K562 (cell line): ENCODE measurements at regions not wholly inside any gene's neighbourhood (a gene's known extent, or its start where the extent isn't known, plus 50 kb on each side); places are given as distances from the start of the nearest gene placed in this dataset.

Source experiments
- CHD4 ChIP-seq: fragments of 200-600 bp; sonication (generic); IDR thresholded peaks from 3 replicates; pipeline ENCODE4 v1.6.1; 2012; ENCODE audit warnings: low read depth, mild to moderate bottlenecking, mixed read lengths, low read length, inconsistent platforms; ENCODE audit not compliant: insufficient read depth, insufficient replicate concordance, poor library complexity, severe bottlenecking
- ELF1 ChIP-seq: fragments of 200-800 bp; sonication (Bioruptor generic); IDR thresholded peaks from 2 replicates; pipeline ENCODE4 v1.6.1; 2016; ENCODE audit warnings: missing genetic modification characterization, missing compliant biosample characterization
- OTX1 ChIP-seq: fragments of 450-650 bp; formaldehyde crosslinking; IDR thresholded peaks from 2 replicates; pipeline ENCODE4 v1.4.0; 2022; ENCODE audit warnings: mild to moderate bottlenecking
- PYGO2 ChIP-seq: fragments of 450-650 bp; IDR thresholded peaks from 2 replicates; pipeline ENCODE4 v1.6.1; 2016; ENCODE audit warnings: mild to moderate bottlenecking, missing genetic modification characterization, moderate library complexity, missing compliant biosample characterization
- SAFB ChIP-seq: fragments of 200-400 bp; formaldehyde crosslinking; IDR thresholded peaks from 2 replicates; pipeline ENCODE4 v1.6.1; 2017; ENCODE audit warnings: low read depth, low read length, borderline replicate concordance
- ZSCAN32 ChIP-seq: fragments of 450-650 bp; formaldehyde crosslinking; IDR thresholded peaks from 2 replicates; pipeline ENCODE4 v1.4.0; 2020; ENCODE audit warnings: mild to moderate bottlenecking, moderate library complexity
- TF ChIP-seq, protein P1 (sequence below): sonication (generic); formaldehyde crosslinking; IDR thresholded peaks from 2 replicates; pipeline ENCODE4 v1.8.0; 2023; ENCODE audit warnings: missing genetic modification reagents, mild to moderate bottlenecking, borderline replicate concordance
- TF ChIP-seq, protein P2 (sequence below), 2 experiments: IDR thresholded peaks; 2 replicates each; pipeline ENCODE4 v1.6.1; 2011; ENCODE audit warnings: borderline replicate concordance in 1 of 2, control low read depth in 1 of 2, low read depth in 1 of 2, low read length in 1 of 2, mild to moderate bottlenecking in 1 of 2, mixed read lengths in 1 of 2, moderate library complexity in 1 of 2; ENCODE audit not compliant: insufficient read depth in 1 of 2, insufficient read length in 1 of 2, poor library complexity in 1 of 2, severe bottlenecking in 1 of 2; ENCODE audit errors: extremely low read depth in 1 of 2
- TF ChIP-seq, protein P3 (sequence below): sonication (generic); formaldehyde crosslinking; IDR thresholded peaks from 2 replicates; pipeline ENCODE4 v1.8.1; 2022; ENCODE audit warnings: missing genetic modification reagents
- TF ChIP-seq, protein P4 (sequence below): fragments of 250-450 bp; sonication (Bioruptor Pico); IDR thresholded peaks from 2 replicates; pipeline ENCODE4 v1.9.0; 2021; ENCODE audit warnings: mild to moderate bottlenecking, inconsistent platforms
- TF ChIP-seq, protein P5 (sequence below): sonication (generic); formaldehyde crosslinking; IDR thresholded peaks from 2 replicates; pipeline ENCODE4 v1.8.0; 2022; ENCODE audit warnings: mild to moderate bottlenecking, missing genetic modification reagents, borderline replicate concordance

DNA sequence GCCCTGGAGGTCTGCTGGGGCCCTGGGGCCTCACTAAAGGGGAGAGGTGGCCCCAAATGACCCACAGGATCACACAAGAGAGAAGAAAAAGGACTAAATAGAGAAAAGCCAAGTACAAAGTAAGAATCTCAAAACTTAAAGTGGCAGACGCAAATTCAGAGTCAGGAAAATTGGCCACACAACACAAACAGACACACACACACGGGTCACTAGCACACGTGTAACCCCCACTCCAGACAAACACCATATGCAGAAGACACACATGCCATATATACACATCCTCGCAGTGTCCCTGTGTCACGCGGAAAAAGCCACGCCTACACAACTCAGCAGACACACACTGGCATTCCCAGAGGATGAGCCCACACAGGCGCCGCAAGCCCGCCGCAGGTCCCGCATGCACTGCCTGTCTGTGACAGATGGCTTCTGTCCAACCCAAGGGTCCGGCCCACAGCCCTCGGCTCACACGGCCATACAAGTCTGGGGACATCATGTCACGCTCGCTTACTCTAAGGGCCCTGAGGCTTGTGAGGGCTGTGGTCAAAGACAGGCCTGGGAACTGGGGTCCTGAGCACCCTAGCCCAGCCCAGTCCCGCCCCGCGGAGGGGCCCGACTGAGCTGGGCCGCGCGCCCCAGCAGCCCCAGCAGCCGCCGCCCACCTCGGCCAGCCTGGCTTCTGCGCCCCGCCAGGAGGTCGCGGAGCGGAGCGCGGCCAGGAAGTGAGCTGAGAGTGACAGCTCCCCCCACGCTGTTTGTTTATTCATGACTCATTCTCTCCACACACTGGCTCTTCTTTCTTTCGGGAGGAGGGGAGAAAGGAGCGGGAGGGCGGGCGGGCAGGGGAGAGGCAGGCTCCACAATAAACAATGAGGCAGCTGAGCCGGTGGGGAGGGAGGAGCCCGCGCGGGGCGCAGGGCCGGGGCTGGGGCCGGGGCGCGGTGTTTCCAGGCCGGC is 95.5 kb upstream of the ZMIZ1 start (continued):
- TF ChIP-seq, protein P1, sequence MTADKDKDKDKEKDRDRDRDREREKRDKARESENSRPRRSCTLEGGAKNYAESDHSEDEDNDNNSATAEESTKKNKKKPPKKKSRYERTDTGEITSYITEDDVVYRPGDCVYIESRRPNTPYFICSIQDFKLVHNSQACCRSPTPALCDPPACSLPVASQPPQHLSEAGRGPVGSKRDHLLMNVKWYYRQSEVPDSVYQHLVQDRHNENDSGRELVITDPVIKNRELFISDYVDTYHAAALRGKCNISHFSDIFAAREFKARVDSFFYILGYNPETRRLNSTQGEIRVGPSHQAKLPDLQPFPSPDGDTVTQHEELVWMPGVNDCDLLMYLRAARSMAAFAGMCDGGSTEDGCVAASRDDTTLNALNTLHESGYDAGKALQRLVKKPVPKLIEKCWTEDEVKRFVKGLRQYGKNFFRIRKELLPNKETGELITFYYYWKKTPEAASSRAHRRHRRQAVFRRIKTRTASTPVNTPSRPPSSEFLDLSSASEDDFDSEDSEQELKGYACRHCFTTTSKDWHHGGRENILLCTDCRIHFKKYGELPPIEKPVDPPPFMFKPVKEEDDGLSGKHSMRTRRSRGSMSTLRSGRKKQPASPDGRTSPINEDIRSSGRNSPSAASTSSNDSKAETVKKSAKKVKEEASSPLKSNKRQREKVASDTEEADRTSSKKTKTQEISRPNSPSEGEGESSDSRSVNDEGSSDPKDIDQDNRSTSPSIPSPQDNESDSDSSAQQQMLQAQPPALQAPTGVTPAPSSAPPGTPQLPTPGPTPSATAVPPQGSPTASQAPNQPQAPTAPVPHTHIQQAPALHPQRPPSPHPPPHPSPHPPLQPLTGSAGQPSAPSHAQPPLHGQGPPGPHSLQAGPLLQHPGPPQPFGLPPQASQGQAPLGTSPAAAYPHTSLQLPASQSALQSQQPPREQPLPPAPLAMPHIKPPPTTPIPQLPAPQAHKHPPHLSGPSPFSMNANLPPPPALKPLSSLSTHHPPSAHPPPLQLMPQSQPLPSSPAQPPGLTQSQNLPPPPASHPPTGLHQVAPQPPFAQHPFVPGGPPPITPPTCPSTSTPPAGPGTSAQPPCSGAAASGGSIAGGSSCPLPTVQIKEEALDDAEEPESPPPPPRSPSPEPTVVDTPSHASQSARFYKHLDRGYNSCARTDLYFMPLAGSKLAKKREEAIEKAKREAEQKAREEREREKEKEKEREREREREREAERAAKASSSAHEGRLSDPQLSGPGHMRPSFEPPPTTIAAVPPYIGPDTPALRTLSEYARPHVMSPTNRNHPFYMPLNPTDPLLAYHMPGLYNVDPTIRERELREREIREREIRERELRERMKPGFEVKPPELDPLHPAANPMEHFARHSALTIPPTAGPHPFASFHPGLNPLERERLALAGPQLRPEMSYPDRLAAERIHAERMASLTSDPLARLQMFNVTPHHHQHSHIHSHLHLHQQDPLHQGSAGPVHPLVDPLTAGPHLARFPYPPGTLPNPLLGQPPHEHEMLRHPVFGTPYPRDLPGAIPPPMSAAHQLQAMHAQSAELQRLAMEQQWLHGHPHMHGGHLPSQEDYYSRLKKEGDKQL (CRISPR knock-in tag): no peak
- TF ChIP-seq CHD4: no peak
- TF ChIP-seq OTX1 (CRISPR knock-in tag): 0 out of 2 replicates have a peak, but pooled peaks have one; percentile 3
- TF ChIP-seq, protein P2, sequence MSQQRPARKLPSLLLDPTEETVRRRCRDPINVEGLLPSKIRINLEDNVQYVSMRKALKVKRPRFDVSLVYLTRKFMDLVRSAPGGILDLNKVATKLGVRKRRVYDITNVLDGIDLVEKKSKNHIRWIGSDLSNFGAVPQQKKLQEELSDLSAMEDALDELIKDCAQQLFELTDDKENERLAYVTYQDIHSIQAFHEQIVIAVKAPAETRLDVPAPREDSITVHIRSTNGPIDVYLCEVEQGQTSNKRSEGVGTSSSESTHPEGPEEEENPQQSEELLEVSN (IDR thresholded peaks at IDR 0.05; ENCODE audit: borderline replicate concordance in 1 of 2, extremely low read depth in 1 of 2, insufficient read depth in 1 of 2, insufficient read length in 1 of 2, low read depth in 1 of 2, low read length in 1 of 2, poor library complexity in 1 of 2, severe bottlenecking in 1 of 2): peak; percentile 54 to 79
- peak; percentile 71 for TF ChIP-seq ELF1 (tag)
- TF ChIP-seq PYGO2 (tag): no peak; the same call in 1 of the 2 replicates
- TF ChIP-seq SAFB: no peak; the same call in 1 of the 2 replicates
- TF ChIP-seq, protein P3, sequence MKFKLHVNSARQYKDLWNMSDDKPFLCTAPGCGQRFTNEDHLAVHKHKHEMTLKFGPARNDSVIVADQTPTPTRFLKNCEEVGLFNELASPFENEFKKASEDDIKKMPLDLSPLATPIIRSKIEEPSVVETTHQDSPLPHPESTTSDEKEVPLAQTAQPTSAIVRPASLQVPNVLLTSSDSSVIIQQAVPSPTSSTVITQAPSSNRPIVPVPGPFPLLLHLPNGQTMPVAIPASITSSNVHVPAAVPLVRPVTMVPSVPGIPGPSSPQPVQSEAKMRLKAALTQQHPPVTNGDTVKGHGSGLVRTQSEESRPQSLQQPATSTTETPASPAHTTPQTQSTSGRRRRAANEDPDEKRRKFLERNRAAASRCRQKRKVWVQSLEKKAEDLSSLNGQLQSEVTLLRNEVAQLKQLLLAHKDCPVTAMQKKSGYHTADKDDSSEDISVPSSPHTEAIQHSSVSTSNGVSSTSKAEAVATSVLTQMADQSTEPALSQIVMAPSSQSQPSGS (CRISPR knock-in tag): no peak
- TF ChIP-seq, protein P4, sequence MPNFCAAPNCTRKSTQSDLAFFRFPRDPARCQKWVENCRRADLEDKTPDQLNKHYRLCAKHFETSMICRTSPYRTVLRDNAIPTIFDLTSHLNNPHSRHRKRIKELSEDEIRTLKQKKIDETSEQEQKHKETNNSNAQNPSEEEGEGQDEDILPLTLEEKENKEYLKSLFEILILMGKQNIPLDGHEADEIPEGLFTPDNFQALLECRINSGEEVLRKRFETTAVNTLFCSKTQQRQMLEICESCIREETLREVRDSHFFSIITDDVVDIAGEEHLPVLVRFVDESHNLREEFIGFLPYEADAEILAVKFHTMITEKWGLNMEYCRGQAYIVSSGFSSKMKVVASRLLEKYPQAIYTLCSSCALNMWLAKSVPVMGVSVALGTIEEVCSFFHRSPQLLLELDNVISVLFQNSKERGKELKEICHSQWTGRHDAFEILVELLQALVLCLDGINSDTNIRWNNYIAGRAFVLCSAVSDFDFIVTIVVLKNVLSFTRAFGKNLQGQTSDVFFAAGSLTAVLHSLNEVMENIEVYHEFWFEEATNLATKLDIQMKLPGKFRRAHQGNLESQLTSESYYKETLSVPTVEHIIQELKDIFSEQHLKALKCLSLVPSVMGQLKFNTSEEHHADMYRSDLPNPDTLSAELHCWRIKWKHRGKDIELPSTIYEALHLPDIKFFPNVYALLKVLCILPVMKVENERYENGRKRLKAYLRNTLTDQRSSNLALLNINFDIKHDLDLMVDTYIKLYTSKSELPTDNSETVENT (CRISPR knock-in tag): peak; percentile 80
- TF ChIP-seq, protein P5, sequence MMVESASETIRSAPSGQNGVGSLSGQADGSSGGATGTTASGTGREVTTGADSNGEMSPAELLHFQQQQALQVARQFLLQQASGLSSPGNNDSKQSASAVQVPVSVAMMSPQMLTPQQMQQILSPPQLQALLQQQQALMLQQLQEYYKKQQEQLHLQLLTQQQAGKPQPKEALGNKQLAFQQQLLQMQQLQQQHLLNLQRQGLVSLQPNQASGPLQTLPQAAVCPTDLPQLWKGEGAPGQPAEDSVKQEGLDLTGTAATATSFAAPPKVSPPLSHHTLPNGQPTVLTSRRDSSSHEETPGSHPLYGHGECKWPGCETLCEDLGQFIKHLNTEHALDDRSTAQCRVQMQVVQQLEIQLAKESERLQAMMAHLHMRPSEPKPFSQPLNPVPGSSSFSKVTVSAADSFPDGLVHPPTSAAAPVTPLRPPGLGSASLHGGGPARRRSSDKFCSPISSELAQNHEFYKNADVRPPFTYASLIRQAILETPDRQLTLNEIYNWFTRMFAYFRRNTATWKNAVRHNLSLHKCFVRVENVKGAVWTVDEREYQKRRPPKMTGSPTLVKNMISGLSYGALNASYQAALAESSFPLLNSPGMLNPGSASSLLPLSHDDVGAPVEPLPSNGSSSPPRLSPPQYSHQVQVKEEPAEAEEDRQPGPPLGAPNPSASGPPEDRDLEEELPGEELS: peak; percentile 87
- peak; percentile 38; the same call in 1 of the 2 replicates for TF ChIP-seq ZSCAN32
